Endothelial cell of umbilical vein (primary cell): ENCODE measurements at regions not wholly inside any gene's neighbourhood (a gene's known extent, or its start where the extent isn't known, plus 50 kb on each side); places are given as distances from the start of the nearest gene placed in this dataset.

Experiments used
- EZH2 ChIP-seq: IDR thresholded peaks from 2 replicates; pipeline ENCODE4 v1.6.1; 2012; ENCODE audit warnings: borderline replicate concordance, low read depth, mild to moderate bottlenecking, moderate library complexity, low read length, inconsistent platforms; ENCODE audit not compliant: severe bottlenecking
- MAX ChIP-seq: IDR thresholded peaks from 2 replicates; pipeline ENCODE4 v1.6.1; 2011; ENCODE audit not compliant: insufficient read depth, insufficient read length
- MYC ChIP-seq: IDR thresholded peaks from one replicate; pipeline ENCODE4 v1.6.1; 2011; ENCODE audit warnings: mild to moderate bottlenecking, low read depth, low read length
- POLR2A ChIP-seq: IDR thresholded peaks from 2 replicates; pipeline ENCODE4 v1.6.1; 2012; ENCODE audit warnings: low read depth, mild to moderate bottlenecking, control low read depth, low read length
- POLR2AphosphoS5 ChIP-seq: IDR thresholded peaks from 2 replicates; pipeline ENCODE4 v1.6.1; 2012; ENCODE audit warnings: low read depth, mild to moderate bottlenecking, control low read depth, low read length, moderate library complexity; ENCODE audit not compliant: insufficient read depth
- TF ChIP-seq, protein P1 (sequence below), 2 donors: IDR thresholded peaks; 1 replicate in 1 of 2; 2 replicates in 1 of 2; pipeline ENCODE4 v1.5.1; 2011; ENCODE audit warnings: low read length in 2 of 2, mild to moderate bottlenecking in 2 of 2, moderate library complexity in 2 of 2, control low read depth in 1 of 2, inconsistent platforms in 1 of 2, low read depth in 1 of 2; ENCODE audit not compliant: insufficient read depth in 1 of 2; ENCODE audit errors: extremely low read depth in 1 of 2

DNA sequence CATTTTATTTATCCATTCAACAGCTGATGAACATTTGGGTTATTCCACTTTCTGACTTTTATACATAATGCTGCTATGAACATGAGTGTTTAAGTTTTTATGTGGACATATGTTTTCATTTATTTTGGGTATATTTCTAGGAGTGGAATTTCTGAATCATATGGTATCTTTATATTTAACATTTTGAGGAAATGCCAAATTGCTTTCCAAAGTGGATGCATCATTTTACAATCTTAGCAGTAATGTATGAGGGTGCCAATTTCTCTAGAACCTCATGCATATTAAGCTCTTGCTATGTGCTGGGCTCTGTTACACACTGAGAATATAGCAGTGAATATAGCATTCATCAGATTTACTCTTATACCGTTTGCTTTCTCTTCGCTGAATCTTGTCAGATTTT is 983.7 kb downstream of the STIM2 start:
- TF ChIP-seq, protein P1, sequence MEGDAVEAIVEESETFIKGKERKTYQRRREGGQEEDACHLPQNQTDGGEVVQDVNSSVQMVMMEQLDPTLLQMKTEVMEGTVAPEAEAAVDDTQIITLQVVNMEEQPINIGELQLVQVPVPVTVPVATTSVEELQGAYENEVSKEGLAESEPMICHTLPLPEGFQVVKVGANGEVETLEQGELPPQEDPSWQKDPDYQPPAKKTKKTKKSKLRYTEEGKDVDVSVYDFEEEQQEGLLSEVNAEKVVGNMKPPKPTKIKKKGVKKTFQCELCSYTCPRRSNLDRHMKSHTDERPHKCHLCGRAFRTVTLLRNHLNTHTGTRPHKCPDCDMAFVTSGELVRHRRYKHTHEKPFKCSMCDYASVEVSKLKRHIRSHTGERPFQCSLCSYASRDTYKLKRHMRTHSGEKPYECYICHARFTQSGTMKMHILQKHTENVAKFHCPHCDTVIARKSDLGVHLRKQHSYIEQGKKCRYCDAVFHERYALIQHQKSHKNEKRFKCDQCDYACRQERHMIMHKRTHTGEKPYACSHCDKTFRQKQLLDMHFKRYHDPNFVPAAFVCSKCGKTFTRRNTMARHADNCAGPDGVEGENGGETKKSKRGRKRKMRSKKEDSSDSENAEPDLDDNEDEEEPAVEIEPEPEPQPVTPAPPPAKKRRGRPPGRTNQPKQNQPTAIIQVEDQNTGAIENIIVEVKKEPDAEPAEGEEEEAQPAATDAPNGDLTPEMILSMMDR (IDR thresholded peaks at IDR 0.05; ENCODE audit: extremely low read depth in 1 of 2, insufficient read depth in 1 of 2, low read depth in 1 of 2, low read length in 2 of 2): no peak
- TF ChIP-seq POLR2A (no peak), POLR2AphosphoS5 (no peak), MYC (no peak), EZH2 (no peak), MAX (no peak)
